K562 (cell line): ENCODE measurements at regions not wholly inside any gene's neighbourhood (a gene's known extent, or its start where the extent isn't known, plus 50 kb on each side); places are given as distances from the start of the nearest gene placed in this dataset.

Experiments
- ATAC-seq: fragments of 200-7000 bp; cut with Tn5 transposase; 3 replicates; pipeline ENCODE4 v1.9.1; 2020; ENCODE audit warnings: moderate library complexity
- BruUV-seq: library from RNA; stranded (reverse); fragments of 400-500 nt; replicated peaks from 2 replicates; lab custom pipeline; 2021; lab: Mats Ljungman, UMichigan
- CTCF ChIA-PET: fragments of 300-600 bp; formaldehyde crosslinking; extraction: SDS; loops from one replicate; lab custom pipeline; 2021; ENCODE audit warnings: low intra/inter-chr PET ratio; lab: Yijun Ruan, JAX
- POLR2A ChIA-PET: fragments of 300-600, 350-650 bp; sonication (Branson Sonifier 250); formaldehyde crosslinking; extraction: SDS; loops from one replicate; lab custom pipeline; 2021; ENCODE audit warnings: antibody characterized with exemption, inconsistent platforms; lab: Yijun Ruan, JAX
- DNase-seq, 4 experiments: peaks; one replicate each; pipeline versions ENCODE4 v3.0.0 to v3.0.0-alpha.2; 2011 to 2018; ENCODE audit warnings: low spot score in 3 of 4, mixed read lengths in 3 of 4; ENCODE audit errors: extremely low read depth in 1 of 4
- FAIRE-seq: peaks from 2 replicates; lab custom pipeline; 2011; peaks lifted over from hg19 to GRCh38; lab: Jason Lieb, UNC
- H2AFZ ChIP-seq: 2 replicates; pipeline ENCODE4 v1.6.0; 2011; ENCODE audit warnings: low read depth, low read length, control low read depth, inconsistent platforms
- H3K27ac ChIP-seq: fragments of 200-600 bp; 3 replicates; pipeline ENCODE4 v1.8.0; 2011; ENCODE audit warnings: low read depth, mild to moderate bottlenecking, control low read depth, inconsistent platforms, low read length, moderate library complexity, mixed read lengths; ENCODE audit errors: extremely low read depth
- H3K27me3 ChIP-seq, 2 experiments: fragments of 300-600 bp in 1 of 2; 2 replicates in 1 of 2; 3 replicates in 1 of 2; pipeline versions ENCODE4 v1.6.0 to v1.8.0; 2011; ENCODE audit warnings: inconsistent platforms in 2 of 2, low read length in 2 of 2, mild to moderate bottlenecking in 1 of 2, mixed read lengths in 1 of 2, moderate library complexity in 1 of 2; ENCODE audit not compliant: control insufficient read depth in 2 of 2, insufficient read depth in 2 of 2
- H3K36me3 ChIP-seq: fragments of 300-600 bp; 3 replicates; pipeline ENCODE4 v1.8.0; 2011; ENCODE audit warnings: mild to moderate bottlenecking, low read length, inconsistent platforms; ENCODE audit not compliant: control insufficient read depth, insufficient read depth
- H3K4me1 ChIP-seq, 2 experiments: fragments of 200-600 bp in 1 of 2; replicated peaks in 1 of 2; 2 replicates in 1 of 2; 3 replicates in 1 of 2; pipeline versions ENCODE4 v1.5.1 to v1.8.0; 2011; ENCODE audit warnings: inconsistent platforms in 2 of 2, low read length in 2 of 2, mild to moderate bottlenecking in 1 of 2, mixed read lengths in 1 of 2, moderate library complexity in 1 of 2; ENCODE audit not compliant: control insufficient read depth in 2 of 2, insufficient read depth in 2 of 2
- H3K4me2 ChIP-seq: 2 replicates; pipeline ENCODE4 v1.6.1; 2011; ENCODE audit warnings: low read length, control low read depth, inconsistent platforms, mixed read lengths; ENCODE audit not compliant: insufficient read depth
- H3K4me3 ChIP-seq: fragments of 200-600 bp; sonication (generic), shearing (Covaris generic); 2 replicates; pipeline ENCODE4 v1.5.1; 2016; ENCODE audit warnings: control low read depth, inconsistent platforms
- H3K79me2 ChIP-seq: fragments of 200-600 bp; 3 replicates; pipeline ENCODE4 v1.8.0; 2011; ENCODE audit warnings: low read length, inconsistent platforms; ENCODE audit not compliant: control insufficient read depth, insufficient read depth
- H3K9ac ChIP-seq, 2 experiments: 2 replicates each; pipeline versions ENCODE4 v1.6.0 to v1.6.1; 2011; ENCODE audit warnings: low read depth in 2 of 2, low read length in 2 of 2, control low read depth in 1 of 2, inconsistent platforms in 1 of 2, mild to moderate bottlenecking in 1 of 2, mixed read lengths in 1 of 2; ENCODE audit not compliant: insufficient read depth in 1 of 2
- H3K9me1 ChIP-seq: one replicate; pipeline ENCODE4 v1.6.0; 2011; ENCODE audit warnings: inconsistent platforms, mild to moderate bottlenecking, low read length, moderate library complexity; ENCODE audit not compliant: control insufficient read depth, insufficient read depth
- H3K9me3 ChIP-seq: replicated peaks from 2 replicates; pipeline ENCODE4 v1.5.1; 2011; ENCODE audit warnings: low read depth, low read length, inconsistent platforms; ENCODE audit not compliant: control insufficient read depth, insufficient read depth
- H4K20me1 ChIP-seq: replicated peaks from 2 replicates; pipeline ENCODE4 v1.6.1; 2011; ENCODE audit warnings: low read length, inconsistent platforms, mixed read lengths; ENCODE audit not compliant: control insufficient read depth, insufficient read depth
- CBX1 ChIP-seq: sonication (generic); IDR thresholded peaks from 2 replicates; pipeline ENCODE4 v1.6.1; 2016; ENCODE audit warnings: antibody characterized with exemption, low read depth, mild to moderate bottlenecking
- CSDE1 ChIP-seq, 2 experiments: fragments of 450-650 bp; IDR thresholded peaks; 2 replicates each; pipeline ENCODE4 v1.6.1; 2016; ENCODE audit warnings: mild to moderate bottlenecking in 1 of 2
- ERF ChIP-seq: fragments of 450-650 bp; formaldehyde crosslinking; IDR thresholded peaks from 2 replicates; pipeline ENCODE4 v1.4.0; 2020; ENCODE audit warnings: mild to moderate bottlenecking, mixed read lengths
- ESRRB ChIP-seq: fragments of 250-450 bp; sonication (Bioruptor Pico); IDR thresholded peaks from 2 replicates; pipeline ENCODE4 v1.5.0; 2020; ENCODE audit warnings: mild to moderate bottlenecking, moderate library complexity, borderline replicate concordance
- ETV6 ChIP-seq, 3 experiments: fragments of 150-350 bp in 1 of 3; sonication (generic) in 1 of 3; formaldehyde crosslinking in 1 of 3; IDR thresholded peaks; 2 replicates each; pipeline versions ENCODE4 v1.6.1 to v1.8.0; 2014 to 2022; ENCODE audit warnings: borderline replicate concordance in 2 of 3, low read depth in 2 of 3, antibody characterized with exemption in 1 of 3, low read length in 1 of 3, mild to moderate bottlenecking in 1 of 3, missing genetic modification reagents in 1 of 3
- FOXK1 ChIP-seq: sonication (generic); formaldehyde crosslinking; IDR thresholded peaks from 2 replicates; pipeline ENCODE4 v1.8.0; 2022; ENCODE audit warnings: missing genetic modification reagents, mild to moderate bottlenecking, borderline replicate concordance
- GTF3C2 ChIP-seq: IDR thresholded peaks from 3 replicates; pipeline ENCODE4 v1.6.1; 2011; ENCODE audit warnings: borderline replicate concordance, mild to moderate bottlenecking, moderate library complexity; ENCODE audit not compliant: insufficient read length; ENCODE audit errors: extremely low read depth
- HMGN3 ChIP-seq: IDR thresholded peaks from 2 replicates; pipeline ENCODE4 v1.6.1; 2011; ENCODE audit warnings: borderline replicate concordance, low read depth, mild to moderate bottlenecking, mixed read lengths, low read length; ENCODE audit not compliant: insufficient read length; ENCODE audit errors: extremely low read depth
- HNRNPK ChIP-seq: fragments of 200-400 bp; formaldehyde crosslinking; IDR thresholded peaks from one replicate; pipeline ENCODE4 v1.6.1; 2018; ENCODE audit warnings: mild to moderate bottlenecking, low read depth, low read length; ENCODE audit not compliant: poor library complexity, severe bottlenecking
- JUNB ChIP-seq: fragments of 450-650 bp; formaldehyde crosslinking; conservative IDR thresholded peaks from 2 replicates; pipeline ENCODE4 v1.4.0; 2020; ENCODE audit warnings: mild to moderate bottlenecking
- KLF6 ChIP-seq: fragments of 250-450 bp; sonication (Bioruptor Pico); IDR thresholded peaks from 2 replicates; pipeline ENCODE4 v1.4.0; 2020; ENCODE audit warnings: mild to moderate bottlenecking, moderate library complexity, borderline replicate concordance
- NFIC ChIP-seq: fragments of 450-650 bp; IDR thresholded peaks from 2 replicates; pipeline ENCODE4 v1.6.1; 2017; ENCODE audit warnings: mild to moderate bottlenecking, inconsistent platforms
- SMAD4 ChIP-seq: fragments of 250-450 bp; sonication (Bioruptor Pico); conservative IDR thresholded peaks from 2 replicates; pipeline ENCODE4 v1.8.0; 2021; ENCODE audit warnings: inconsistent platforms, mild to moderate bottlenecking, moderate library complexity
- SMARCA5 ChIP-seq: fragments of 450-650 bp; IDR thresholded peaks from 2 replicates; pipeline ENCODE4 v1.6.1; 2016
- SMARCC2 ChIP-seq: fragments of 450-650 bp; IDR thresholded peaks from 2 replicates; pipeline ENCODE4 v1.6.1; 2017; ENCODE audit warnings: antibody characterized with exemption, moderate library complexity, mild to moderate bottlenecking, low read depth
- XRCC4 ChIP-seq: IDR thresholded peaks from one replicate; pipeline ENCODE4 v1.6.1; 2011; ENCODE audit not compliant: insufficient read depth, insufficient read length; ENCODE audit errors: extremely low read depth
- WGBS: fragments of 100-300 bp; shearing (Covaris generic); methylation state at CpG from one replicate; pipeline ENCODE4 v1.1.6; 2016; ENCODE audit warnings: low coverage, mixed read lengths; ENCODE audit not compliant: insufficient coverage; ENCODE audit errors: missing lambda C conversion rate; 5-methylcytosine and 5-hydroxymethylcytosine counted together
- in situ Hi-C: fragments of 300-500 bp; cut with MboI; formaldehyde crosslinking; loops from 4 replicates; pipeline ENCODE4 v1.15.0; 2018; ENCODE audit warnings: inconsistent platforms, mixed read lengths
- intact Hi-C: fragments of 100-400 bp; cut with micrococcal nuclease; formaldehyde crosslinking; loops from 2 replicates; pipeline ENCODE4 v1.14.2; 2022

GRCh38 chr15:69511716-69512340 lies 59.2 kb downstream of the RPLP1 start:
- BruUV-seq = no TSS peak
- ATAC-seq = no peak
- Histone ChIP-seq H3K27ac (no peak overlapping the region), H4K20me1 (no peaks in the 10 kb centered on the region), H3K36me3 (no peaks in the 10 kb centered on the region), H3K4me3 (no peak overlapping the region), H2AFZ (no peak overlapping the region), H3K4me1 (no peaks in the 10 kb centered on the region), H3K9me3 (no peaks in the 10 kb centered on the region)
- in situ Hi-C loops = no loop called here
- no peak for FAIRE-seq
- WGBS = 2% methylated on average over 3 of the region's 3 CpGs
- POLR2A ChIA-PET = no interaction called here
- TF ChIP-seq SMAD4 (no peak), HNRNPK (no peak), KLF6 (CRISPR knock-in tag) (no peak), ERF (no peak), CSDE1 (IDR thresholded peaks at IDR 0.05) (no peak), ESRRB (CRISPR knock-in tag) (no peak), SMARCC2 (no peak), FOXK1 (CRISPR knock-in tag) (no peak), CBX1 (no peak), HMGN3 (no peak), XRCC4 (no peak), SMARCA5 (no peak), NFIC (no peak), ETV6 (IDR thresholded peaks at IDR 0.05; ENCODE audit: borderline replicate concordance in 1 of 2, low read depth in 2 of 2, low read length in 1 of 2) (no peak), ETV6 (CRISPR knock-in tag; IDR thresholded peaks at IDR 0.05; ENCODE audit: borderline replicate concordance) (no peak), JUNB (CRISPR knock-in tag) (no peak), GTF3C2 (no peak)
- TF ChIP-seq, all 486 proteins: peak for 0
- Histone ChIP-seq H3K4me2 (no peak overlapping the region), H3K79me2 (no peaks in the 10 kb centered on the region), H3K27me3 (peaks cover 3 to 13% of the 10 kb centered on the region in 2 experiments; a peak in 2 of 5 replicates), H3K9me1 (no peaks in the 10 kb centered on the region), H3K9ac (no peak overlapping the region)
- intact Hi-C loops = no loop called here
- CTCF ChIA-PET = no interaction called here
- no peak for DNase-seq
